GM12872 (cell line): ENCODE measurements at regions not wholly inside any gene's neighbourhood (a gene's known extent, or its start where the extent isn't known, plus 50 kb on each side); places are given as distances from the start of the nearest gene placed in this dataset.

ENCODE experiments used
- TF ChIP-seq, protein P1 (sequence below): IDR thresholded peaks from 3 replicates; pipeline ENCODE4 v1.5.1; 2011; ENCODE audit warnings: low read depth, mild to moderate bottlenecking, low read length, moderate library complexity; ENCODE audit not compliant: insufficient read depth

DNA sequence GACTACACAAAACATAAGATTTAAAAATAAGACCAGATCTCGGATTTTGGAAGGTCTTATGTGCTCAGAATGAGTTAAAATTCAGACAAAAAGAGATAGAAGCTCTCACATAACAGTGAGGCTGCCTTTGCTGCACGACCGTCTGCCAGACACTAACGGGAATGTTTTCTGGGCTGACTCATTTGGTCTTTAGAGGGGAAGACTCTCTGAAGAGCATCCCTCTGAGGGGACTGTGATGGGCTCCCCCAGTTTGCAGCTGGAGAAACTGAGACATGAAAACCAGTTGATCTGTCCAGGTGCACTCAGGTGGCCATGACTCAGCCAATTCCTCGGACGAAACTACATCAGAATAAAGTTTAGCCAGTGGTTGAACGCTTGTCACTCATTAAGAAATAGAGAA, 153.9 kb downstream of the RNASET2 start:
- TF ChIP-seq, protein P1, sequence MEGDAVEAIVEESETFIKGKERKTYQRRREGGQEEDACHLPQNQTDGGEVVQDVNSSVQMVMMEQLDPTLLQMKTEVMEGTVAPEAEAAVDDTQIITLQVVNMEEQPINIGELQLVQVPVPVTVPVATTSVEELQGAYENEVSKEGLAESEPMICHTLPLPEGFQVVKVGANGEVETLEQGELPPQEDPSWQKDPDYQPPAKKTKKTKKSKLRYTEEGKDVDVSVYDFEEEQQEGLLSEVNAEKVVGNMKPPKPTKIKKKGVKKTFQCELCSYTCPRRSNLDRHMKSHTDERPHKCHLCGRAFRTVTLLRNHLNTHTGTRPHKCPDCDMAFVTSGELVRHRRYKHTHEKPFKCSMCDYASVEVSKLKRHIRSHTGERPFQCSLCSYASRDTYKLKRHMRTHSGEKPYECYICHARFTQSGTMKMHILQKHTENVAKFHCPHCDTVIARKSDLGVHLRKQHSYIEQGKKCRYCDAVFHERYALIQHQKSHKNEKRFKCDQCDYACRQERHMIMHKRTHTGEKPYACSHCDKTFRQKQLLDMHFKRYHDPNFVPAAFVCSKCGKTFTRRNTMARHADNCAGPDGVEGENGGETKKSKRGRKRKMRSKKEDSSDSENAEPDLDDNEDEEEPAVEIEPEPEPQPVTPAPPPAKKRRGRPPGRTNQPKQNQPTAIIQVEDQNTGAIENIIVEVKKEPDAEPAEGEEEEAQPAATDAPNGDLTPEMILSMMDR = no peak

DNA sequence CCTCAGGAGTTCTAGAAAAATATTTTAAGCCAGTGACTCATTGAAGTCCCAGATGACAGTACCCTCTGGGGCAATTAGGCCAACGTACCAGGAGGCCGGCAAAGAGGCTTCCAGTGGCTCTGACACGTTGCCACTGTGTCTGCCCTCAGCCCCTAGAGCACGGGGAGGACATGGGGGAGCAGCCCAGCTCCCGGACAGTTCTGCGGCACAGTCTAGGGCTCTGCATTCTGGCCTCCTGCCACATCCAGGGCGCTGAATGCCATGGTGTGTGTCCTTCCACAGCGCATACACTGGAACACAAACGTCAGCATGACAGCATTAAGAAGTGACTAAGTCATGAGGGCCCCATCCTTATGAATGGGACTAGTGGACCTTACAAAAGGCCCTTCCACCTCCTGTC, 156.2 kb downstream of the RNASET2 start:
- TF ChIP-seq, protein P1 = no peak

DNA sequence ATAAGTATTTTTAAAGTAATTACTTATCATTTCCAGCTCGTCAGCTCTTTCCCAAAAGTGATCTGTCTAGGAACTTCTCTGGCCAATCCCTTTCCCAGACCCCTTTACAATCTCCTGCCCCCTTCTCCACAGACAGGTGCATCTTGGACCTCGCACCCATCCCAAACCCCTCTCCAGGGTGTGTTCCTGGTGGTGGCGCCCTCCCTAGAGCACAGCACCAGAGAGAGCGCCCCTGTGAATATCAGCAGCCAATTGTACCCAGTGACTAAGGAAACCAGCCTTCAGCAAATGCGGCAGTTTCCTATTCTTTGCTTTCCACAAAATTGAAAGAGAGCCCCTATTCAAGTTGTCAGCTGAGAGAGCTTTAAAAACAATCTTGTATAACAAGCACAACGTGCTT, 157.7 kb downstream of the RNASET2 start:
- TF ChIP-seq, protein P1 = no peak

DNA sequence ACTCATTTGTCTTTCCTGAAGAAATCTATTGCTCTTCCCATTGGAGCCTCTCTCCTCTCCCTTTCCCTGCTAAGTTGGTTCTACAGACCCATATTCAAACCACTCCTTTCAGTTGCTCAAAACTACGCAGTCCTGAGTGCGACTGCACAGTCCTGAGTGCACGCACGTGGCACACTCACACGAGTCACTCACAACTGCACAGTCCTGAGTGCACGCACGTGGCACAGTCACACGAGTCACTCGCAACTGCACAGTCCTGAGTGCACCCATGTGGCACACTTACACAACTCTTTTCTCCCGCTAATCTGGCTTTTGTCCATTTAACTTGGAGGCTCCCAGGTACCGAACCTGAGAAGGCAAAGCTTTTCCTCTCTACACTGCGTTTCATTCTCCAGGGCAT, 159.7 kb downstream of the RNASET2 start:
- TF ChIP-seq, protein P1 = no peak

DNA sequence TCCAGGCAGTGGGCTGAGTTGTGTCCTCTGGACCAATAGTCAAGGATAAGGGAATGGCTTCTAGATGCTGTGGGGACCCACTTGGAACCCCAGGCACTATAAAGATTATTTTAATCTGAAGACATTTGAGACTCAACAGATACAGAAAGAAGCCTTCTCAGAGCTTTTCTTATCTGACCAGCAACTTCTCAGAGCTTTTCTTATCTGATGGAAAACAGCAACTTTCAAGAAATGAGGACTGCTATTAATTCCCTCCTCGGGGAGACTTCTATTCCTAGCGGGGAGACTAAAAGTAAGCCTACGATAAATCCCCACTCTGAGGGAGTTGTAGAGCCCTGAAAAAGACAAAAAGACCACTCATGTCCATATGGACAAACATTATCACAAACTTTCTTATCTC, 160.5 kb downstream of the RNASET2 start:
- TF ChIP-seq, protein P1 = no peak

DNA sequence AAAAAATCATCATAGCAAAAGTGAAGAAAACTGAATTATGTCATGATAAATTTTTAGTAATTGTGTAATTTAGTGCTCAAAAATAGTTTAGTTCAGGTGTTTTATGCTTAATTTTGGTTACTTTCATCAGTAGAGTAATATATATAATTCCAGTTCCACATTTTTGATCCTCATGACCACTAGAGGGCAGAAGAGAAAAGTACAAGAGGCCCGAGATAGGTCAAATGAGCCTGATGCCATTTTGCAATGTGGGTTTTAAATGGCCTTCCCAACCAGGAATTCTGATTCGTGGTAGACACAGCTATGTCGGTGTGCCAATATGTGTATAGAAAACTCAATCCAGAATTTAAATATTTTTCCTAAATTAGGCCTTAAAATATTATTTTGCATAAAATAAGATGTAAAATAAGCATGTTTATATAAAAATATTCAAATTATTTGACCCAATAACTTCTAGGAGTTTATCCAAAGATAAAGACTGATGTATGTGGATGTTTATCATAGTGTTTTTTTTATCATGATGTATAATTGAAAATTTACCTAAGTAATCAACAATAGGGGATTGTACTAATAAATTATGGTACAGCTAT, 159.7 kb upstream of the RPS6KA2 start:
- TF ChIP-seq, protein P1 = peak; percentile 58

DNA sequence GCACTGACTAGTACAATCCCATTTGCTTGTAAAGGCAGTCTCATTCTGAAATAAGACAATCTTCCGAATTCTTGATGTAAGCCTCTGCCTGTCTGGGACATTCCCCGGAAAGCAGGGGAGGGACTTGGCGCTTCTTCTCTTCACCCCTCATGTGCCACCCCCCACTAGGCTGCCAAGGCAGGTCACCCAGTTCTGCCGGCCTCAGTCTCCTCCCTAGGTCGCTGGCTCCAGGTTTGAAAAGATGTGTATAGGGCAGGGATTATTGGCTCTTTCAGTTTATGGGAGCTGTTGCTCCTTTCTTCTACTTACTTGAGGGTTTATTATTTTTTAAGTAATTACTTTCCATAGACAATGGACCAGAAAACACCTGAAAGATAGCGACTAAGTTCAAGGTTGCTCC, 158.1 kb upstream of the RPS6KA2 start:
- TF ChIP-seq, protein P1 = no peak
